ENCODE measurements at regions not wholly inside any gene's neighbourhood (a gene's known extent, or its start where the extent isn't known, plus 50 kb on each side); places are given as distances from the start of the nearest gene placed in this dataset.

DNA sequence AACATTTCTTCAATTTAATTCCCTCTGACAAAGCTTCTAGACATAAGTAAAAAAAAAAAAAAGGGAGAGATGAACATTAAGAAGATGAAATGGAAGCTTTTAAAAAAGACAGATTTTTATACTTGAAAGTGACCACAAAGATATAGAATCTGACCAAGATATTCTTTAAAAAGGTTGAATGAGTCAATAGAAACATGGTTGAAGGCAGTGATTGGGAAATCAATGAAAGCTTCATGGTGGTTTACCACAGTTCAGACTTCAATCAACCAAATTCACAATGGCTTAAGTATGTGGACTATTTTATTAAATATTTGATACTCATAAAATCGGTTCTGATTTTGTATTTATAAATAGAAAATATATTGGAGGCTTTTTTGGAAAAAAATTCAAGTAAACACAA, 248.4 kb upstream of the HSF2 start:
- H2AK5ac ChIP-seq (ENCODE audit: insufficient read length, low read length), result no peak overlapping the region
- no peak overlapping the region for H4K5ac ChIP-seq (ENCODE audit: insufficient read length, low read depth, low read length)
- no peak overlapping the region for H3K9ac ChIP-seq (ENCODE audit: extremely low read depth, insufficient read length, low read length)
- H4K8ac ChIP-seq (replicated peaks; ENCODE audit: insufficient read length, low read depth, low read length), result no peak overlapping the region
- H2BK12ac ChIP-seq (ENCODE audit: insufficient read length, low read depth, low read length), result no peak overlapping the region
- Mint-ChIP-seq H3K27me3 (ENCODE audit: low read depth) (no peaks in the 10 kb centered on the region), H3K4me3 (no peak overlapping the region), H3K4me1 (peaks cover 18 to 19% of the 10 kb centered on the region in 2 experiments), H3K36me3 (ENCODE audit: insufficient read depth in 1 of 3, low read depth in 3 of 3) (no peaks in the 10 kb centered on the region), H3K27ac (no peak overlapping the region), H3K9me3 (no peaks in the 10 kb centered on the region)
- H2BK120ac ChIP-seq (ENCODE audit: low read depth, low read length, poor library complexity, severe bottlenecking), result no peak overlapping the region
- H3K27ac ChIP-seq (ENCODE audit: insufficient read length, low read depth, low read length), result no peak overlapping the region
- no CpG with 5 or more reads among the region's 1 CpG for WGBS (ENCODE audit: extremely low coverage, insufficient read length, low lambda C conversion rate)
- H3K23ac ChIP-seq (ENCODE audit: insufficient read length, low read depth, low read length), result no peak overlapping the region
- H3K79me2 ChIP-seq (ENCODE audit: insufficient read depth, low read length), result no peaks in the 10 kb centered on the region
- TF ChIP-seq, protein P1, sequence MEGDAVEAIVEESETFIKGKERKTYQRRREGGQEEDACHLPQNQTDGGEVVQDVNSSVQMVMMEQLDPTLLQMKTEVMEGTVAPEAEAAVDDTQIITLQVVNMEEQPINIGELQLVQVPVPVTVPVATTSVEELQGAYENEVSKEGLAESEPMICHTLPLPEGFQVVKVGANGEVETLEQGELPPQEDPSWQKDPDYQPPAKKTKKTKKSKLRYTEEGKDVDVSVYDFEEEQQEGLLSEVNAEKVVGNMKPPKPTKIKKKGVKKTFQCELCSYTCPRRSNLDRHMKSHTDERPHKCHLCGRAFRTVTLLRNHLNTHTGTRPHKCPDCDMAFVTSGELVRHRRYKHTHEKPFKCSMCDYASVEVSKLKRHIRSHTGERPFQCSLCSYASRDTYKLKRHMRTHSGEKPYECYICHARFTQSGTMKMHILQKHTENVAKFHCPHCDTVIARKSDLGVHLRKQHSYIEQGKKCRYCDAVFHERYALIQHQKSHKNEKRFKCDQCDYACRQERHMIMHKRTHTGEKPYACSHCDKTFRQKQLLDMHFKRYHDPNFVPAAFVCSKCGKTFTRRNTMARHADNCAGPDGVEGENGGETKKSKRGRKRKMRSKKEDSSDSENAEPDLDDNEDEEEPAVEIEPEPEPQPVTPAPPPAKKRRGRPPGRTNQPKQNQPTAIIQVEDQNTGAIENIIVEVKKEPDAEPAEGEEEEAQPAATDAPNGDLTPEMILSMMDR (conservative IDR thresholded peaks at IDR 0.05), result no peak
- H4K20me1 ChIP-seq (ENCODE audit: control insufficient read depth, insufficient read depth, insufficient read length), result no peaks in the 10 kb centered on the region
- H2BK15ac ChIP-seq (ENCODE audit: low read depth, low read length), result no peak overlapping the region
- no peak overlapping the region for H2BK20ac ChIP-seq (ENCODE audit: low read depth, low read length, poor library complexity, severe bottlenecking)
- H3K4me1 ChIP-seq (ENCODE audit: insufficient read depth, low read length), result peaks cover 3% of the 10 kb centered on the region; the same call in 1 of the 2 replicates
- H3K14ac ChIP-seq (ENCODE audit: insufficient read depth, low read length), result no peak overlapping the region
- H3K18ac ChIP-seq (ENCODE audit: insufficient read length, low read depth, low read length), result no peak overlapping the region
- no peaks in the 10 kb centered on the region for H3K23me2 ChIP-seq (ENCODE audit: insufficient read length, low read depth, low read length, poor library complexity, severe bottlenecking)
- H3K27me3 ChIP-seq (ENCODE audit: insufficient read depth, low read length), result no peaks in the 10 kb centered on the region
- H3T11ph ChIP-seq (ENCODE audit: low read length), result no peak overlapping the region
- no peak overlapping the region for H2BK5ac ChIP-seq (ENCODE audit: insufficient read length, low read length)
- no peaks in the 10 kb centered on the region for H3K79me1 ChIP-seq (ENCODE audit: insufficient read depth, low read depth, low read length, poor library complexity, severe bottlenecking)
- no peaks in the 10 kb centered on the region for H3K9me3 ChIP-seq (ENCODE audit: control insufficient read depth, low read depth, low read length)
- DNase-seq, result no peak
- H3K4me2 ChIP-seq (ENCODE audit: insufficient read depth, insufficient read length, low read length), result no peak overlapping the region
- no peak overlapping the region for H3K4ac ChIP-seq (ENCODE audit: low read depth, low read length)
- H4K91ac ChIP-seq (ENCODE audit: insufficient read length, low read depth, low read length), result no peak overlapping the region
- no peak overlapping the region for H2AFZ ChIP-seq (ENCODE audit: low read length)
- no peak overlapping the region for H3K56ac ChIP-seq (ENCODE audit: insufficient read length, low read depth, low read length)

Data from H9 (cell line).